Lower leg skin (tissue), 3 donors: ENCODE measurements at regions not wholly inside any gene's neighbourhood (a gene's known extent, or its start where the extent isn't known, plus 50 kb on each side); places are given as distances from the start of the nearest gene placed in this dataset.

Experiments
- POLR2A ChIP-seq, 2 donors: fragments of 450-650 bp; IDR thresholded peaks; one replicate each; pipeline ENCODE4 v1.6.1; 2016 to 2017; ENCODE audit warnings: antibody characterized with exemption in 2 of 2, mild to moderate bottlenecking in 1 of 2, moderate library complexity in 1 of 2
- TF ChIP-seq, protein P1 (sequence below), 3 donors: fragments of 450-650 bp; IDR thresholded peaks; one replicate each; pipeline ENCODE4 v1.5.1; 2016; ENCODE audit warnings: antibody characterized with exemption in 3 of 3, mild to moderate bottlenecking in 3 of 3, moderate library complexity in 2 of 3

- no peak for TF ChIP-seq POLR2A (IDR thresholded peaks at IDR 0.05)
- TF ChIP-seq, protein P1, sequence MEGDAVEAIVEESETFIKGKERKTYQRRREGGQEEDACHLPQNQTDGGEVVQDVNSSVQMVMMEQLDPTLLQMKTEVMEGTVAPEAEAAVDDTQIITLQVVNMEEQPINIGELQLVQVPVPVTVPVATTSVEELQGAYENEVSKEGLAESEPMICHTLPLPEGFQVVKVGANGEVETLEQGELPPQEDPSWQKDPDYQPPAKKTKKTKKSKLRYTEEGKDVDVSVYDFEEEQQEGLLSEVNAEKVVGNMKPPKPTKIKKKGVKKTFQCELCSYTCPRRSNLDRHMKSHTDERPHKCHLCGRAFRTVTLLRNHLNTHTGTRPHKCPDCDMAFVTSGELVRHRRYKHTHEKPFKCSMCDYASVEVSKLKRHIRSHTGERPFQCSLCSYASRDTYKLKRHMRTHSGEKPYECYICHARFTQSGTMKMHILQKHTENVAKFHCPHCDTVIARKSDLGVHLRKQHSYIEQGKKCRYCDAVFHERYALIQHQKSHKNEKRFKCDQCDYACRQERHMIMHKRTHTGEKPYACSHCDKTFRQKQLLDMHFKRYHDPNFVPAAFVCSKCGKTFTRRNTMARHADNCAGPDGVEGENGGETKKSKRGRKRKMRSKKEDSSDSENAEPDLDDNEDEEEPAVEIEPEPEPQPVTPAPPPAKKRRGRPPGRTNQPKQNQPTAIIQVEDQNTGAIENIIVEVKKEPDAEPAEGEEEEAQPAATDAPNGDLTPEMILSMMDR (IDR thresholded peaks at IDR 0.05) = no peak
These were observed 171.7 kb upstream of the CELF2 start for GRCh38 chr10:10845826-10846503.
